ENCODE measurements at regions not wholly inside any gene's neighbourhood (a gene's known extent, or its start where the extent isn't known, plus 50 kb on each side); places are given as distances from the start of the nearest gene placed in this dataset.

- no peak for TF ChIP-seq CTCF (IDR thresholded peaks at IDR 0.05)
- no peak for TF ChIP-seq POLR2A (IDR thresholded peaks at IDR 0.05)
These were observed 128.6 kb downstream of the ATOH1 start for GRCh38 chr4:93957186-93957585.
